ENCODE measurements at regions not wholly inside any gene's neighbourhood (a gene's known extent, or its start where the extent isn't known, plus 50 kb on each side); places are given as distances from the start of the nearest gene placed in this dataset.

DNA sequence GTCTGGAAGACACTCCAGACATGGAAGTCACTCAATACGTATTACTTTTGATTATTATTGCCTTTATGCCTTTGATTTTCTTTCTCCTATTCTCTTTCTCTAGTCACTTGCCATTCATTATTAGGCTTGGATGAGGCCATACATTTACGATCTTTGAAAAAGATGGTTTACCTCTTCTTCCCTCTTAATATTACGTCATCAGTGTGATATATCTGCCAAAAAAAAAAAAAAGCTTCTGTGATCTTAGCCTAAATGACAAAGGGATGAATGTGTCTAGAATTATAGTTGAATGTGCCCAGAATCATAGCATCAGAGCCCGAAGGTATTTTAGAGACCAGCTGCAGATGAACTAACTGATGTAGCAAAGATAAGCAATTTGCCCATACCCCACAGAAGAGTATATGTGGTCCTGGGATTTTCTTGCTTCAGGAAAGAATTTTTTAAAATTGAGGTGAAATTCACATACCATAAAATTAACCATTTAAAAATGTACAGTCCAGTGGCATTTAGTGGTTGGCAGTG, 73.9 kb downstream of the HHEX start:
- no peak overlapping the region for H3K4me3 ChIP-seq (ENCODE audit: low read depth, low read length)
- TF ChIP-seq, protein P1, sequence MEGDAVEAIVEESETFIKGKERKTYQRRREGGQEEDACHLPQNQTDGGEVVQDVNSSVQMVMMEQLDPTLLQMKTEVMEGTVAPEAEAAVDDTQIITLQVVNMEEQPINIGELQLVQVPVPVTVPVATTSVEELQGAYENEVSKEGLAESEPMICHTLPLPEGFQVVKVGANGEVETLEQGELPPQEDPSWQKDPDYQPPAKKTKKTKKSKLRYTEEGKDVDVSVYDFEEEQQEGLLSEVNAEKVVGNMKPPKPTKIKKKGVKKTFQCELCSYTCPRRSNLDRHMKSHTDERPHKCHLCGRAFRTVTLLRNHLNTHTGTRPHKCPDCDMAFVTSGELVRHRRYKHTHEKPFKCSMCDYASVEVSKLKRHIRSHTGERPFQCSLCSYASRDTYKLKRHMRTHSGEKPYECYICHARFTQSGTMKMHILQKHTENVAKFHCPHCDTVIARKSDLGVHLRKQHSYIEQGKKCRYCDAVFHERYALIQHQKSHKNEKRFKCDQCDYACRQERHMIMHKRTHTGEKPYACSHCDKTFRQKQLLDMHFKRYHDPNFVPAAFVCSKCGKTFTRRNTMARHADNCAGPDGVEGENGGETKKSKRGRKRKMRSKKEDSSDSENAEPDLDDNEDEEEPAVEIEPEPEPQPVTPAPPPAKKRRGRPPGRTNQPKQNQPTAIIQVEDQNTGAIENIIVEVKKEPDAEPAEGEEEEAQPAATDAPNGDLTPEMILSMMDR (IDR thresholded peaks at IDR 0.05; ENCODE audit: borderline replicate concordance, insufficient read depth, low read depth, low read length), result no peak

DNA sequence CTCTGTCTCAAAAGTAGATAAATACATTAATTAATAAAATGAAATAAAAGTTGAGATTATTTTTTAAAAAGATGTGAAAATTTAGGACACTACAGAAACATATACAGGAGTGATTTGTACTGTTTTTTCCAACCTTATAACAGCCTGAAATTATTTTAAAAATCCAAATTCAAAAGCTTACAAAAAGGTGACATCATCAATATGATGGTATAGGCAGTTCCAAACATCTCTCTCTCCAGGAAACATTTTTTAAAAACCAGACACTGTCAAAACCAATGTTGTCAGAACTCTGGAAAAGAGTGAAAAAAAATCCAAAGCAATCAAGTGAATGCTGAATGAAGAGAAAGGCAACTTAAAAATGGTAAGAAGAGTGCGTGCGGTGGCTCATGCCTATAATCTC, 76.7 kb downstream of the HHEX start:
- TF ChIP-seq, protein P1 (IDR thresholded peaks at IDR 0.05; ENCODE audit: borderline replicate concordance, insufficient read depth, low read depth, low read length), result no peak
- H3K4me3 ChIP-seq (ENCODE audit: low read depth, low read length), result no peak overlapping the region

DNA sequence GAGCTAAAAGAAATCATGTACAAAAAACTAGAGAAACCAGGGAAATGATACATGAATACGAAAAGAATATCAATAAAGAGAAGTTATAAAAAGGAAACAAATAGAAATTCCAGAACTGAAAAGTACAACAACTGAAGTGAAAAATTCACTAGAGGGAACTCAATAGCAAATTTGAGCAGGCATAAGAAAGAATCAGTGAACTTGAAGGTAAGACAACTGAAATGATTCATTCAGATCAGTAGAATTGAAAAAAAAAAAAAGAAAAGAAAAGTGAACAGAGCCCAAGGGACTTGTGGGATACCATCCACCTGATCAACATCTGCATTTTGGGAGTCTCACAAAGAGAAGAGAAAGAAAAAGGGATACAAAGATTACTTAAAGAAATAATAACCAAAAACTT, 78.3 kb downstream of the HHEX start:
- TF ChIP-seq, protein P1 (IDR thresholded peaks at IDR 0.05; ENCODE audit: borderline replicate concordance, insufficient read depth, low read depth, low read length), result no peak
- no peak overlapping the region for H3K4me3 ChIP-seq (ENCODE audit: low read depth, low read length)

DNA sequence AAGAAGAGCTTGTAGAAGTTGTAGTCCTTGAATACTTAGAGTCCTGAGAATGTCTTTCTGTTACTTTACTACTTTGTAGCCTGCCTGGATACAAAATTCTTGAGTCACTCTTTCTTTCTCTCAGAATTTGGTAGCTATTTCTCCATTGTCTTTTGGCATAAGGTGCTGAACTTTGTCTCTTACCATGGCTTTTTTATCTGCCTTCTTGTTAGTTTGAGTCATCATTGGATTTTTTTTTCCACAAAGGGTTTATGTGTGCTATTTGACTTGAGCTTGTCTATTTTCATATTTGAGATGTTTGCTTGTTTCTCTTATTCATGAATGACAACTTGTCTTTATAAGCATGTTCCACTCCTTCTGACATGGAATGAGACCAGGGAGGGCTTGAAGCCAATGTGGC, 74.5 kb upstream of the EXOC6 start:
- no peak overlapping the region for H3K4me3 ChIP-seq (ENCODE audit: low read depth, low read length)
- TF ChIP-seq, protein P1 (IDR thresholded peaks at IDR 0.05; ENCODE audit: borderline replicate concordance, insufficient read depth, low read depth, low read length), result no peak

DNA sequence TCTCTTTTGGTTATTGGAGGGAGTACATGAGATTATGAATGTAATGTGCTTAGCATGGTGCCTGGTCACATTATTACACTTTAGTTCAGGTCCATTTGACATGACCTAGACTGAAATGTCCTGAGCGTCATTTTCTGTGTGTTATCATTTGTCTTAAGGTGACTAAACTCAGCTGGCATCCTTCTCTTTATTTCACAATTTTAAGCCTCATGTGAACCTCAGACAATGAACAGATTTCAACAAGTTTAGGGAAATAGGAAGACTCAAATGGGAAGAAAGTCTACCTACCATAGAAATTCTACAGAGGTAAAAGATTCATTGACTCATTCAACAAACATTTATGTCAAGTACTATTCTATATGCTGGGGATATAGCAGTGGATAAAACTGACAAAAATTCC, 70.2 kb upstream of the EXOC6 start:
- TF ChIP-seq, protein P1 (IDR thresholded peaks at IDR 0.05; ENCODE audit: borderline replicate concordance, insufficient read depth, low read depth, low read length), result no peak

GRCh38 chr10:92785118-92785517, 63.2 kb upstream of the EXOC6 start:
- TF ChIP-seq, protein P1 (IDR thresholded peaks at IDR 0.05; ENCODE audit: borderline replicate concordance, insufficient read depth, low read depth, low read length), result no peak
- H3K4me3 ChIP-seq (ENCODE audit: low read depth, low read length), result no peak overlapping the region

More for the DNA sequence above, 70.2 kb upstream of the EXOC6 start:
- no peak overlapping the region for H3K4me3 ChIP-seq (ENCODE audit: low read depth, low read length)

DNA sequence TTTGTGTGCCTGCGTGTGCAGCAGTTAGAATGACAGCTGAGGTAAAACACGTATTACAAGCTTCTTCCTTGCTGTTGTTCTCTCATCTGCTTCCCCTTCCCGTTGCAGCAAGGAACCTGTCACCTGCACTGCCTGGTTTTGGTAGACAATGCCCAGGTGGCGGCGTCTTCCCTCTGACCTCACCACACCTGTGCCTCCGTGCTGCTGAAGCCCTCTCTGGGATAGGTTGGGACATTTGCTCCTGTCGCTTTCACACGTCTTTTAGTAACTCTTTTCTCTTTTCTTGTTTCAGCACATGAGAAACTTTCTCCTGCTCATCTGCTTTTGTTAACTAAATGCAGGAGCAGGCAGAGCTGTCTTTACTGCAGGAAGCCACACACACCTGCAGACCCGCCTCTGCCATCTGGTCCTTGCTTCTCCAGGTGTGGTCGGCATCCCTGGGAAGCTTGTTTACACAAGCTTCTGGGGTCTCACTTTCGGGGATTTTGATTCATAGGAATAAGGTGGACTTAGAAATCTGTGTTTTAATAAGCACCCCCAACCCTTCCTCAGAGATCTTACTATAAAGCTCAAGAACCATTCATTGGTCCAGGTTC, 60.7 kb upstream of the EXOC6 start:
- TF ChIP-seq, protein P1 (IDR thresholded peaks at IDR 0.05; ENCODE audit: borderline replicate concordance, insufficient read depth, low read depth, low read length), result no peak
- H3K4me3 ChIP-seq (ENCODE audit: low read depth, low read length), result no peak overlapping the region

All from GM12875 (cell line).